Coronary artery (tissue), 2 donors: ENCODE measurements at regions not wholly inside any gene's neighbourhood (a gene's known extent, or its start where the extent isn't known, plus 50 kb on each side); places are given as distances from the start of the nearest gene placed in this dataset.

Source experiments
- DNase-seq: peaks from one replicate; pipeline ENCODE4 v3.0.0-alpha.2; 2017; ENCODE audit warnings: low spot score
- H3K27ac ChIP-seq, 2 donors: fragments of 200-600 bp; sonication (generic); one replicate each; pipeline ENCODE4 v1.5.1; 2016 to 2019
- H3K4me3 ChIP-seq: fragments of 200-600 bp; sonication (generic); 2 replicates; pipeline ENCODE4 v1.5.1; 2016; ENCODE audit warnings: mild to moderate bottlenecking, moderate library complexity
- CTCF ChIP-seq: fragments of 200-600 bp; sonication (generic); IDR thresholded peaks from one replicate; pipeline ENCODE4 v1.5.1; 2019; ENCODE audit warnings: antibody characterized with exemption

DNA sequence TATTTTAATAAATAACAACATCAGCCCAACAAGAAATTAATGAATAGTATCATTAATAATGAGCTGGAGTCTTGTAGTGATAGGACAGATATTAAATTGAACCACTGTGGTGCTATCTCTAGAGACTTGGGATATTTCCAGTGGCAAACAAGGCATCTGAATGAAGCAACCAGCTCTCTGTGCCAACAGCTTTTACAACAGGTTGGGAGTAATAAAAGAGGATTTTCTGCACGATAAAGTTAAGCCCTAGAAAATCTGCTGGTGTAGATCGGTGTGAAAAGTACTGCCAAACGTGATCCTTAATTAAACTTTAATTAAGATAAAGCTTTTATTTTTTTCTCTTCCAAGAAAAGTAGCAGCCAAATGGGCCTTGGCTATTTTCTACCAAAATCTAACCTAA is 385.5 kb downstream of the NR4A2 start:
- no peak for DNase-seq
- Histone ChIP-seq H3K27ac (no peak overlapping the region), H3K4me3 (no peak overlapping the region)
- TF ChIP-seq CTCF = no peak

DNA sequence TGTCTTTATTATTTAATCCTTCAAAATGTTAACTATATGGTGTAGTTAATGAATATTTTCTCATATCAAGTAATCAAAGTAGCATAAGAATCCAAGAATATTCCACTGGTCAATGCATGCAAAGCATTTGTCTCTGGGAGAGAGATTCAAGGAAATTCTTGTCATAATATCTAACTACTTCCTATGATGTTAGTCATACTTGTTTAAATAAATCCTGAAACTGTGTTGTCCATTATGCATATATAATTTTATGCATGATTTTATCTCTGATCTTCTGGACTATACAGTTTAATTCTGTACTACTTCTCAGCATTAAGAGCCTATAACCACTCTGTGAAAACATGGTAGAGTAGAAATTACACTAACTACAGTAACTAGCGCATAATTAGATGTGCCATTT is 388.3 kb downstream of the NR4A2 start:
- no peak overlapping the region for H3K4me3 ChIP-seq
- no peak overlapping the region for H3K27ac ChIP-seq
- no peak for TF ChIP-seq CTCF
- no peak for DNase-seq

DNA sequence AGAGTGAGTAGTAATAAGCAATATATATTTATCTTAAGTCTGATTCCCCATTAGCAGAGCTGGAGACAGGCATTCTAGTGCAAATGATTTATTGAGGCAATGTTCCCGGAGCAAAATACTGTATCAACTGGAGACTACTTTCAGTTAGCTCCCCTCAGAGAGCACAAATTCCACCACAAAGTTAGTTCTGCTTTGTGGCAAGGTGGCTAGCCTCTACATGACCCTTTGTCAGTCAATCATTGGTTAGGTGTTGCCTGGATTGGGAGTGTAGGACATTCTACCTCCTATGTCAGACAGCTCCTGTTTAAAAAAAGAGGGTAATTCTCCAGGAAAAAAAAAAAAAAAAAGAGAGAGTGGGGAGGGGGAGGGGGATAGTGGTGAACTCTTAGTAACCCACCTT is 402.2 kb downstream of the NR4A2 start:
- no peak for TF ChIP-seq CTCF
- Histone ChIP-seq H3K27ac (no peak overlapping the region), H3K4me3 (no peak overlapping the region)
- no peak for DNase-seq

GRCh38 chr2:155917380-155917779 is 415.1 kb downstream of the NR4A2 start:
- Histone ChIP-seq H3K27ac (no peak overlapping the region), H3K4me3 (no peak overlapping the region)
- TF ChIP-seq CTCF = no peak
- no peak for DNase-seq

DNA sequence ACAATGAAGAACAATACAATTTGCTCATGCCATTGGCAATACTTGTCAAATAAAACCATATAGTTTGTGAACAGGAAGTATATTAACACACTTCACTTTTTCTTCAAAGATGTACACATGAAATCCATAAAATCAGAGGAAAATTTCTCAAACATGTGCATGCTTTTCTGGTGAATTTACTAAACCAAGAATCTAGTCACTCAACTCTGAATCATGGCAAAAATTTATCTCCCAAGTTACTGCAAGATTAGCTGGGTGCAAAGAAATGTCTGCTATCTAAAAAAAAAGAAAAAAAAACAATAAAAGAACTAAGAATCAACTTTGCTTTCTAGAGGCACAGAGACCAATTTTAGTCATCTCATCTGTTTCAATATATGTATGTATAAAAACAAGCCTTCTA is 419.2 kb downstream of the NR4A2 start:
- no peak overlapping the region for H3K27ac ChIP-seq
- DNase-seq = no peak
- no peak for TF ChIP-seq CTCF
- no peak overlapping the region for H3K4me3 ChIP-seq

GRCh38 chr2:155908567-155908966 is 424.0 kb downstream of the NR4A2 start:
- H3K4me3 ChIP-seq = no peak overlapping the region
- no peak for DNase-seq
- H3K27ac ChIP-seq = no peak overlapping the region
- TF ChIP-seq CTCF = no peak

- TF ChIP-seq CTCF = no peak
- no peak for DNase-seq
- no peak overlapping the region for H3K4me3 ChIP-seq
- H3K27ac ChIP-seq = no peak overlapping the region
Observed at GRCh38 chr2:155907211-155907610, 425.3 kb downstream of the NR4A2 start.
